Stimulated activated CD4-positive, alpha-beta T cell treated with anti-CD3 and anti-CD28 coated beads, Interleukin-1b, Interleukin-23, amount 100 ng/mL, for 24 hours (primary cell): ENCODE measurements at regions not wholly inside any gene's neighbourhood (a gene's known extent, or its start where the extent isn't known, plus 50 kb on each side); places are given as distances from the start of the nearest gene placed in this dataset.
"Not testable (repeated sequence)": the region's sequence is repeated elsewhere in the genome, so short reads cannot be mapped to it uniquely, and the experiment has no call there.

Source experiments
- DNase-seq, 4 experiments: peaks; one replicate each; pipeline ENCODE4 v3.0.0-alpha.2; 2020; ENCODE audit warnings: low read depth in 4 of 4, low spot score in 1 of 4

DNA sequence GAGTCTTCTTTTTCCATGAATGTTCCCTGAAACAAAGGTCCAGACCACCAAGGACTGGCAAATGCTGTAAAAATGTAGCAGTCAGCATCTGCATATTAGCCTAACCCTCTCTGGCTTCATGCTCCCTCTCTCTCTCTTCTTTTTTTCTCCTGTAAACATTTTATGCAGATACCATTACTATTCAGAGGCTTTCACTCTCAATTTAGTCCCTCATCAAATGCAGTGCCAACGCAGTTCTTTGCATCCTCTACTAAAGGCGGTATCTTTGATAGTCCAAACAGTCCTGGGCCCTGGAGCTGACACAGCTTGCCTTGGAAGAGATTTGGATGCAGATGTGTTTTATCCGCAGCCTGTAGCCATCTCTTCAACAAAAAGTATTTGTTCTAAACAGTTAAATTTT lies 167.1 kb upstream of the MMS22L start:
- no peak for DNase-seq

GRCh38 chr6:97456070-97456469 lies 173.1 kb upstream of the MMS22L start:
- DNase-seq: no peak

- no peak for DNase-seq
These were observed 176.5 kb upstream of the MMS22L start for GRCh38 chr6:97459535-97459934.

- no peak for DNase-seq
These were observed 177.0 kb upstream of the MMS22L start for GRCh38 chr6:97459986-97460385.

- no peak for DNase-seq
These were observed 177.5 kb upstream of the MMS22L start for GRCh38 chr6:97460394-97461080.

- no peak for DNase-seq
These were observed 178.2 kb upstream of the MMS22L start for GRCh38 chr6:97461218-97461617.

GRCh38 chr6:97462031-97462430 lies 179.0 kb upstream of the MMS22L start:
- no peak for DNase-seq

GRCh38 chr6:97462938-97463598 lies 180.1 kb upstream of the MMS22L start:
- no peak for DNase-seq

DNA sequence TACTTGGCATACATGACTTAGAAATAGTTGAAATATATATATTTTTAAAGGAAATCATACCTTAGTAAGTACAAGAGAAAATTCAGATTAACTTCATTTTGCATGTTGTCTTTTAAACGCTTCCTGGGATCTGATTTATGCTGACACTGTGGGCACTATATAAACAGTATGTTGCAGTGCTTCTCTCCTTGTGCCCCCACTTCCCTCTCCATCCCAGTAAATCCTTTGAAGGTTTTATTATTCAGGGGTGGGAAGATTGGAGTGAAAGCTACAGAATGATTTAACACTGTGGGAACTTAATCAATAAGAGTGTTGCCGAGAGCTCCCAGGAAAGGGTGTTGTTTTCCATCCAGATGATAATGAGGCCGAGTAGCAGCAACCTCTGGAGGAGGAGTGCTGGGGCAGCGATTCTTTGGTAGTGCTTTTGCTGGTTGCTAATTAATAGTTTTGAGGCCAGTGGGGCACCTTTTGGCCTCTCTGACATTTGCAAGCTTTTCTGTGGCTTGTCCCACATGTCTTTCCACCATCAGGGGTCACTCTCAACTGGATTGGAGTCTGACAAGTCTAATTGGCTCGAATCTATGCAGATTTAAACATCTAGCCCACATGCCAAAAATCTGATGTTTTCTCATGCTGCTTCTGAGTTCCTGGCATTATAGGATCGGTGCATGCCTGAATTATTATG lies 183.0 kb upstream of the MMS22L start:
- DNase-seq: no peak

DNA sequence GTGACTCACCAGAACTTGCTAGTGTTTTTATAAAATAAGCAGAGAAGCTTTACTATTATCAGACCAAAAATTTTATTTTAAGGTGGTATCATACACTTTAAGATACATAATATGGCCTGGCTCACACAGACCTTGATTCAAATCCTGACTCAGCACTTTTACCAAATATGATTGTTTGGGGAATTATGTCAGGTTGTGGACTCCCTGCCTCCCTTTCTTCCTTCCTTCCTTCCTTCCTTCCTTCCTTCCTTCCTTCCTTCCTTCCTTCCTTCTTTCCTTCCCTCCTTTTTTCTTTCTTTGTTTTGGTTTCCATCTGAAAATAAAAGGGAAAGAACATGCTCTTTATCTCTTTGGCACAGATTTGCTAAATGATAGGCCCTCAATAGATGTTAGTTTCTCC lies 186.0 kb upstream of the MMS22L start:
- no peak for DNase-seq

- DNase-seq: no peak
These were observed 186.4 kb upstream of the MMS22L start for GRCh38 chr6:97469451-97469850.

DNA sequence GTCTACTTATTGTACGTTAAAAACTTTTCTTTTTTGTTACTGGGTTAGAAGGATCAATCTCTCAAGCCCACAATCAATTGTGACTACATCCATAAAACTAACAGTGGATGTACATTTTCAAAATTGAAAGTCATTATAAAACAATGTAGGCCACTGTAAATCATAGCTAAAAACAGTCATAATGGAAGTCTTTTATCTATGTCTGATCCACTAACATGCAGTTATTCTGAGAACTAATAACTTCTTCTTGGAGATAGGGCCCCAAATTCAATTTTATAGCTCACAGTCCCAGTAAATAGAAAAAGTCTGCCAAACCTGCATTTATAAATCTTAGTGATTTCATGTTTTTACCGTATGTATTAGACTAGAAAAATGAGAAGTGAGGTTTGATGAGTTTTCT lies 187.3 kb upstream of the MMS22L start:
- no peak for DNase-seq

- no peak for DNase-seq
These were observed 191.0 kb upstream of the MMS22L start for GRCh38 chr6:97473979-97474378.

GRCh38 chr6:97497713-97498331 lies 214.8 kb upstream of the MMS22L start:
- DNase-seq: peak in 3 of 4 experiments; percentile 18 to 31 (median 26)

GRCh38 chr6:97501853-97502252 lies 218.8 kb upstream of the MMS22L start:
- no peak for DNase-seq

DNA sequence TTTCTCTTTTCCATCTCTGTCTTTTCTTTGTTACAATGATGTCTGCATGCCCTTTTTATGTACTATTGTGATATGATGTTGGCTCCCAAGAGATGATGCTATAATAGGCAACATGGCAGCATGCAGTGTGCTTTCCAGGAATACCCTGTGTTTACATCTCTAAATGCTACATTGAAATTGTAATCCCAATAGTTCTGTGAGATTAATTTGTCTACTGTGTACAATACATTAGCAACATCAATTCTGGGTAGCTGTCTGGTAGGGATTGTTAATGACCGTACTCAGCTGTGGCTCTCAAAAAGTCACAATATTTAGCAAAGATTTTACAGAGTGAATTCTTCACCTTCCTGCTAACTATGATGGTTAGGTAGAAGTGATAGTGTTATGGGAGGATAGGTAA lies 225.6 kb upstream of the MMS22L start:
- no peak for DNase-seq

DNA sequence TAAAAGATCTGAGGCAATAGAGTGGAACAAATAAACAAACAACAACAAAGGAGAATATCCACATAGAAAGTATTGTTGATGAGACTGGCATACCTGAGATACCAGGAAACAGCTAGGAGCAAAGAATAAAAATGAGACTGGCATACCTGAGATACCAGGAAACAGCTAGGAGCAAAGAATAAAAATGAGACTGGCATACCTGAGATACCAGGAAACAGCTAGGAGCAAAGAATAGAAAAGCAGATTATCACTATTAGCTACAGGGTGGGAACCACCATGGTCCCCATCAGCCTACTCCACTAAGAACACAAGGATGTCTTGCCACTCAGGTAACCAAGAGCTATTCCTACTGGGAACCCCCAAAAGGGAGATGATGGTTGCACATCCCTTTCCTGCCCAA lies 230.2 kb upstream of the MMS22L start:
- not testable (repeated sequence) for DNase-seq

GRCh38 chr6:97524811-97525210 lies 241.8 kb upstream of the MMS22L start:
- DNase-seq: no peak

- DNase-seq: no peak
These were observed 252.8 kb upstream of the MMS22L start for GRCh38 chr6:97535800-97536199.

GRCh38 chr6:97548354-97548753 lies 265.3 kb upstream of the MMS22L start:
- DNase-seq: no peak

GRCh38 chr6:97557355-97557754 lies 274.3 kb upstream of the MMS22L start:
- DNase-seq: no peak

GRCh38 chr6:97563529-97563928 lies 280.5 kb upstream of the MMS22L start:
- no peak for DNase-seq
